MCF 10A (cell line): ENCODE measurements at regions not wholly inside any gene's neighbourhood (a gene's known extent, or its start where the extent isn't known, plus 50 kb on each side); places are given as distances from the start of the nearest gene placed in this dataset.

ENCODE experiments used
- BruUV-seq: library from RNA; stranded (reverse); fragments of 400-500 nt; replicated peaks from 2 replicates; lab custom pipeline; 2021; lab: Mats Ljungman, UMichigan
- CTCF ChIA-PET: fragments of 300-600 bp; sonication (Branson Sonifier 250); formaldehyde crosslinking; extraction: SDS; loops from one replicate; lab custom pipeline; 2021; ENCODE audit warnings: antibody characterized with exemption, inconsistent platforms; lab: Yijun Ruan, JAX
- POLR2A ChIA-PET: fragments of 300-600, 350-650 bp; sonication (Branson Sonifier 250); formaldehyde crosslinking; extraction: SDS; loops from one replicate; lab custom pipeline; 2020; ENCODE audit warnings: antibody characterized with exemption, inconsistent platforms; lab: Yijun Ruan, JAX
- DNase-seq: peaks from one replicate; pipeline ENCODE4 v3.0.0-alpha.2; 2018; ENCODE audit not compliant: unreplicated experiment
- H3K27ac Mint-ChIP-seq: one replicate; pipeline ENCODE4 v1.8.0; 2022; ENCODE audit warnings: mild to moderate bottlenecking, low read depth, mixed read lengths; ENCODE audit not compliant: unreplicated experiment
- H3K27me3 Mint-ChIP-seq: one replicate; pipeline ENCODE4 v1.8.0; 2022; ENCODE audit warnings: mixed read lengths; ENCODE audit not compliant: insufficient read depth, unreplicated experiment
- H3K36me3 Mint-ChIP-seq: one replicate; pipeline ENCODE4 v1.8.0; 2022; ENCODE audit warnings: mild to moderate bottlenecking, moderate library complexity, mixed read lengths; ENCODE audit not compliant: insufficient read depth, unreplicated experiment
- H3K4me1 Mint-ChIP-seq: one replicate; pipeline ENCODE4 v1.8.0; 2022; ENCODE audit warnings: mixed read lengths; ENCODE audit not compliant: insufficient read depth, unreplicated experiment
- H3K4me3 Mint-ChIP-seq: one replicate; pipeline ENCODE4 v1.8.0; 2022; ENCODE audit warnings: mild to moderate bottlenecking, moderate library complexity, mixed read lengths; ENCODE audit not compliant: unreplicated experiment
- H3K9me3 Mint-ChIP-seq: one replicate; pipeline ENCODE4 v1.8.0; 2022; ENCODE audit warnings: mixed read lengths; ENCODE audit not compliant: unreplicated experiment
- CTCF ChIP-seq: fragments of 200-600 bp; IDR thresholded peaks from one replicate; pipeline ENCODE4 v1.8.0; 2022; ENCODE audit warnings: antibody characterized with exemption, mild to moderate bottlenecking; ENCODE audit not compliant: unreplicated experiment
- intact Hi-C: fragments of 100-400 bp; cut with micrococcal nuclease; formaldehyde crosslinking; loops from 2 replicates; pipeline ENCODE4 v1.14.1; 2022

- Mint-ChIP-seq H3K27ac (no peak overlapping the region), H3K27me3 (peaks cover 61% of the 10 kb centered on the region), H3K36me3 (no peaks in the 10 kb centered on the region), H3K4me1 (no peaks in the 10 kb centered on the region), H3K4me3 (no peak overlapping the region), H3K9me3 (no peaks in the 10 kb centered on the region)
- TF ChIP-seq CTCF: no peak
- ChIA-PET POLR2A (no interaction called here), CTCF (interaction anchor here (0.6 to 1.3 kb wide), 2 partner anchors 31 to 1966 kb away, joined by 3 to 4 read pairs; no protein-coding TSS in a partner anchor)
- intact Hi-C loops: no loop called here
- no TSS peak for BruUV-seq
- no peak for DNase-seq
These were observed 97.9 kb upstream of the ETV3 start for GRCh38 chr1:157236072-157236471.

- Mint-ChIP-seq H3K4me3 (no peak overlapping the region), H3K36me3 (no peaks in the 10 kb centered on the region), H3K9me3 (no peaks in the 10 kb centered on the region), H3K27me3 (peaks cover 66% of the 10 kb centered on the region), H3K4me1 (no peaks in the 10 kb centered on the region), H3K27ac (no peak overlapping the region)
- TF ChIP-seq CTCF: no peak
- DNase-seq: no peak
- no TSS peak for BruUV-seq
- POLR2A ChIA-PET: no interaction called here
- intact Hi-C loops: no loop called here
- CTCF ChIA-PET: interaction anchor here (0.6 kb wide), 1 partner anchor 1967 kb away, joined by 3 read pairs; no protein-coding TSS in a partner anchor
These were observed 97.1 kb upstream of the ETV3 start for GRCh38 chr1:157235307-157235706.

- CTCF ChIA-PET: no interaction called here
- BruUV-seq: no TSS peak
- Mint-ChIP-seq H3K4me3 (no peak overlapping the region), H3K36me3 (no peaks in the 10 kb centered on the region), H3K27ac (no peak overlapping the region), H3K9me3 (no peaks in the 10 kb centered on the region), H3K27me3 (peaks cover 66% of the 10 kb centered on the region), H3K4me1 (no peaks in the 10 kb centered on the region)
- TF ChIP-seq CTCF: no peak
- DNase-seq: no peak
- intact Hi-C loops: no loop called here
- POLR2A ChIA-PET: no interaction called here
These were observed 96.6 kb upstream of the ETV3 start for GRCh38 chr1:157234705-157235273.

GRCh38 chr1:157233131-157233530, 94.9 kb upstream of the ETV3 start:
- H3K4me1 Mint-ChIP-seq: no peaks in the 10 kb centered on the region
- TF ChIP-seq CTCF: no peak
- H3K4me3 Mint-ChIP-seq: no peak overlapping the region
- intact Hi-C loops: no loop called here
- POLR2A ChIA-PET: interaction anchor here (0.6 kb wide), 1 partner anchor 87 kb away, joined by 3 read pairs; no protein-coding TSS in a partner anchor
- H3K9me3 Mint-ChIP-seq: no peaks in the 10 kb centered on the region
- H3K36me3 Mint-ChIP-seq: no peaks in the 10 kb centered on the region
- no peak for DNase-seq
- BruUV-seq: no TSS peak
- peaks cover 59% of the 10 kb centered on the region for H3K27me3 Mint-ChIP-seq
- H3K27ac Mint-ChIP-seq: no peak overlapping the region
- CTCF ChIA-PET: interaction anchor here (0.5 to 1.1 kb wide), 4 partner anchors 35 to 272 kb away, joined by 3 to 6 read pairs (median 3); no protein-coding TSS in a partner anchor
